Kidney (tissue), 13 donors: ENCODE measurements at regions not wholly inside any gene's neighbourhood (a gene's known extent, or its start where the extent isn't known, plus 50 kb on each side); places are given as distances from the start of the nearest gene placed in this dataset.

ENCODE experiments used
- DNase-seq, 5 donors: peaks; one replicate each; pipeline ENCODE4 v3.0.0-alpha.2; 2013 to 2020
- FAIRE-seq: peaks from 2 replicates; lab custom pipeline; 2012; peaks lifted over from hg19 to GRCh38; lab: Jason Lieb, UNC
- H3K27ac ChIP-seq, 2 donors: one replicate each; pipeline ENCODE4 v1.7.0; 2013; ENCODE audit warnings: low read depth in 2 of 2, low read length in 2 of 2, inconsistent platforms in 1 of 2
- H3K27me3 ChIP-seq: one replicate; pipeline ENCODE4 v1.7.1; 2013; ENCODE audit warnings: low read length, inconsistent platforms; ENCODE audit not compliant: control insufficient read depth, insufficient read depth
- H3K36me3 ChIP-seq, 3 donors: one replicate each; pipeline versions ENCODE4 v1.7.0 to v1.7.1; 2013; ENCODE audit warnings: low read length in 3 of 3, control low read depth in 1 of 3, inconsistent platforms in 1 of 3; ENCODE audit not compliant: insufficient read depth in 3 of 3, control insufficient read depth in 2 of 3
- H3K4me1 ChIP-seq, 3 donors: one replicate each; pipeline versions ENCODE4 v1.7.0 to v1.7.1; 2013; ENCODE audit warnings: low read length in 3 of 3, inconsistent platforms in 1 of 3, low read depth in 1 of 3; ENCODE audit not compliant: control insufficient read depth in 2 of 3, insufficient read depth in 2 of 3
- H3K4me3 ChIP-seq, 3 donors: one replicate each; pipeline versions ENCODE4 v1.7.0 to v1.8.1; 2013; ENCODE audit warnings: low read length in 3 of 3, control low read depth in 1 of 3, inconsistent platforms in 1 of 3
- H3K9ac ChIP-seq, 3 donors: one replicate each; pipeline versions ENCODE4 v1.7.0 to v1.7.1; 2013; ENCODE audit warnings: low read length in 3 of 3, control low read depth in 1 of 3, inconsistent platforms in 1 of 3
- H3K9me3 ChIP-seq, 3 donors: one replicate each; pipeline versions ENCODE4 v1.7.0 to v1.7.1; 2013; ENCODE audit warnings: low read length in 3 of 3, control low read depth in 1 of 3, inconsistent platforms in 1 of 3; ENCODE audit not compliant: control insufficient read depth in 2 of 3, insufficient read depth in 1 of 3
- CTCF ChIP-seq: IDR thresholded peaks from 3 replicates; pipeline ENCODE4 v1.5.1; 2012; ENCODE audit warnings: mild to moderate bottlenecking, moderate library complexity, borderline replicate concordance; ENCODE audit not compliant: insufficient read depth; ENCODE audit errors: extremely low read depth
- intact Hi-C: fragments of 100-400 bp; cut with DNase I; formaldehyde crosslinking; loops from one replicate; pipeline ENCODE4 v1.11.1; 2022
- donor health status: control.
- donor health status: control.
- donor health status: control.
- donor health status: control.
- donor health status: control.
- donor health status: DM: yes; HTN: yes; CAD: no.
- donor health status: Normal renal cell carcinoma (clear cell type).

- DNase-seq (peak in 1 of 5 donors; percentile 30), FAIRE-seq (no peak)
- intact Hi-C loops = no loop called here
- H3K4me1 ChIP-seq = peaks cover 0 to 3% (median 0%) of the 10 kb centered on the region in 3 donors
- H3K36me3 ChIP-seq = no peaks in the 10 kb centered on the region
- no peaks in the 10 kb centered on the region for H3K27me3 ChIP-seq
- no peak overlapping the region for H3K4me3 ChIP-seq
- TF ChIP-seq CTCF = no peak
- H3K9ac ChIP-seq = no peak overlapping the region
- no peaks in the 10 kb centered on the region for H3K9me3 ChIP-seq
- no peak overlapping the region for H3K27ac ChIP-seq
These were observed 102.3 kb upstream of the ANO1 start for GRCh38 chr11:69975822-69976221.

GRCh38 chr11:69976794-69977193 is 101.3 kb upstream of the ANO1 start:
- Histone ChIP-seq H3K36me3 (no peaks in the 10 kb centered on the region), H3K27me3 (no peaks in the 10 kb centered on the region), H3K4me3 (no peak overlapping the region), H3K9me3 (no peaks in the 10 kb centered on the region), H3K4me1 (peaks cover 0 to 3% (median 0%) of the 10 kb centered on the region in 3 donors), H3K9ac (no peak overlapping the region), H3K27ac (no peak overlapping the region)
- no peak for TF ChIP-seq CTCF
- DNase-seq (peak in 1 of 5 donors; percentile 49), FAIRE-seq (no peak)
- intact Hi-C loops = no loop called here

- Histone ChIP-seq H3K27me3 (no peaks in the 10 kb centered on the region), H3K4me3 (no peak overlapping the region)
- no peak for FAIRE-seq
These were observed 100.2 kb upstream of the ANO1 start for GRCh38 chr11:69977951-69978350.

More at GRCh38 chr11:69977951-69978350, 100.2 kb upstream of the ANO1 start:
- TF ChIP-seq CTCF = no peak
- peak in 1 of 5 donors; percentile 15 for DNase-seq
- H3K9ac ChIP-seq = no peak overlapping the region
- H3K4me1 ChIP-seq = peaks cover 0 to 3% (median 0%) of the 10 kb centered on the region in 3 donors
- no peaks in the 10 kb centered on the region for H3K9me3 ChIP-seq
- intact Hi-C loops = no loop called here
- no peak overlapping the region for H3K27ac ChIP-seq
- H3K36me3 ChIP-seq = no peaks in the 10 kb centered on the region
